Non-pigmented ciliary epithelial cell (primary cell): ENCODE measurements at regions not wholly inside any gene's neighbourhood (a gene's known extent, or its start where the extent isn't known, plus 50 kb on each side); places are given as distances from the start of the nearest gene placed in this dataset.

Source experiments
- DNase-seq: peaks from one replicate; pipeline ENCODE4 v3.0.0-alpha.2; 2010; ENCODE audit warnings: low read depth

GRCh38 chr1:10897981-10898728, 101.7 kb upstream of the CASZ1 start:
- DNase-seq, result no peak

DNA sequence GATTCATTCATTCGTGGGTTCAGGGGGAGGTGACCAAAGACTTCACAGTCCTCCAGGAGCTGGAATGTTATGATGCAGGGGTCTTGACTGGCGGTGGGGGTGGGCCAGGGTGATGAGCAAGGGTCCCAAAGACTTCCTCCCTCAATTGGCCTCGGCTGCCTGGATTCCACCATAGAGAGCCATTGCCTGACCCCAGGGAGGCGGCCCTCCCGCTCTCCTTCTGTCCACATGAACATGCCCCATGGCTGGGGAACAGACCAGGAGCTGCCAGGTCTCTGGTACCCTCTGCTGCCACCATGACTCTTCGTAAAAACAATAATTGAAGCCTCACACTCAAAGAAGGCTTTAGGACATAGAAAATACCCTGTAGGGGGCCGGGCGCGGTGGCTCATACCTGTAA, 102.5 kb upstream of the CASZ1 start:
- DNase-seq, result no peak

GRCh38 chr1:10899490-10900250, 103.2 kb upstream of the CASZ1 start:
- no peak for DNase-seq

- no peak for DNase-seq
Observed at GRCh38 chr1:10900251-10900651, 103.8 kb upstream of the CASZ1 start.

DNA sequence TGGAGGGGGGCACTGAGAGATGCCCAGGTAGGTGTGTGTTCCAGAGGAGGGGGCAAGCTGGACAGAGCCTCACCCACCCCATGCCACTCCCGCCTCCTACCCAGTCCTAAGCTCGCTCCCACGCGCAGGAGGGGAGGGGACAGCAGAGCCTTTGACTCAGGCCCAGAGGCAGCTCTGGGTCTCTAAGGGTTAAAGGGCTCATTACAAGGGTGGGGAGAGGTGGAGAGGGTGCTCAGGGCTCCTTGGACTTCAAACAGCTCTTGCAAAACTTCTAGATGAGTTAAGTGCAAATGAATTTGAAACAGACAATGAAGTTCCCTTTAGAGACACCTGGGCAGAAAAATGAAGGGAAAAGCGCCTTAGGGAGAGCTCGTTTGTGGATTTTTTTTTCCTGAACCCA, 104.2 kb upstream of the CASZ1 start:
- DNase-seq, result no peak

DNA sequence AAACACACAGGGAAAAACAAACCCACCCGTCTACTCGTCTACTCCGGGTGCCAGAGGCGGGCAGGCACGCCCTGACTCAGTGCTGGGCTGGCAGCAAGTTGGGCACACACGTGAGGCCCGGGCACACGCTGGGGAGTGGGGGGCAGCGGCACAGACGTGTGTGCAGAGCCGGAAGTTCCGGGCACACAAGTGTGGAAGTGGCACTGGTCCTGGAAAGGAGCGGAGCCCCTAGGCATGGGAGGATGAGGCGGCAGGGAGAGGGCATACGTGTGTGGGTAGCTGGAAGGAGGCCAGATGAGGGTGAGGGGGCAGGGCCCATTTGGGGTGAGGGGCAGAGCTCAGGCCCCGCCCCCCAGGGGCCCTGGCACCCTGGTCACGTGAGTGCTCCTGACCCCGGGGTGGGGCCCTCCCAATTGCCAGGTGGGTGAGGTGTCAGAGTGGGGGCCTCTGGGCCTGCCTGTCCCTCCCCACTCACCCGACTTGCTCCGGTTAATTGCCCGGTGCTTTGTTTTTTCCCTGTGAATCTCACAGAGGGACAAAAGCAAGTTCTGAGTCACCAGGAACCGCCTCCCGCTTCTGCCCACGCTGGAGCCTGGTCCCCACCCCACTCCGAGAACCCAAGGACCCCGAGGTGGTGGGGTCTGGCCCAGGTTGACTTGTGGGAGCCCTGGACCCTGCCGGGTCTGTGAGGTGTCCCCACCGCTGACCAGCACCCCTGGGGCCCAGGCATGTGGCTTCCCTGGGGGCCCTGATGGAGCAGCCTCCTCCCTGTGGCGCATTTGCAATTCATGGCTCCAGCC, 104.8 kb upstream of the CASZ1 start:
- no peak for DNase-seq

- no peak for DNase-seq
Observed at GRCh38 chr1:10901891-10902805, 105.7 kb upstream of the CASZ1 start.

GRCh38 chr1:10903421-10903820, 107.0 kb upstream of the CASZ1 start:
- no peak for DNase-seq

DNA sequence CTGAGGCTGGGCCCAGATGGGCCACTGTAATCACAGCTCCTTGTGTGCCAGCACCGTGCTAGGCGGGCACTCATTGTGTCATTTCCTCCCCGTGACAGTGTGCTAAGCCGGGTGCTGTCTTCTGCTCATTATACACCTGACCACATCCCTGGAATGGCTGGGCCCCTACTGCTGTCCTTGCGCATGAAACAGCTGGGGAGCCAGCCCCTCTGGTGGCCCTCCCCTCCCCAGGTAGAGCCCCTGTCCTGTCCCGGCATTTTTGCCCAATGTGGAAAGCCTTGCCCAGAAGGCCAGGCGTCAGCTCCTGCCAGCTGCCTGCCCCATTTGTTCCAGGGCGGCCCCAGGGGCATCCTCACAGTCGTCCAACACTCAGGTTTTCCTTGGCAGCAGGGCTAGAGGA, 107.4 kb upstream of the CASZ1 start:
- DNase-seq, result no peak

DNA sequence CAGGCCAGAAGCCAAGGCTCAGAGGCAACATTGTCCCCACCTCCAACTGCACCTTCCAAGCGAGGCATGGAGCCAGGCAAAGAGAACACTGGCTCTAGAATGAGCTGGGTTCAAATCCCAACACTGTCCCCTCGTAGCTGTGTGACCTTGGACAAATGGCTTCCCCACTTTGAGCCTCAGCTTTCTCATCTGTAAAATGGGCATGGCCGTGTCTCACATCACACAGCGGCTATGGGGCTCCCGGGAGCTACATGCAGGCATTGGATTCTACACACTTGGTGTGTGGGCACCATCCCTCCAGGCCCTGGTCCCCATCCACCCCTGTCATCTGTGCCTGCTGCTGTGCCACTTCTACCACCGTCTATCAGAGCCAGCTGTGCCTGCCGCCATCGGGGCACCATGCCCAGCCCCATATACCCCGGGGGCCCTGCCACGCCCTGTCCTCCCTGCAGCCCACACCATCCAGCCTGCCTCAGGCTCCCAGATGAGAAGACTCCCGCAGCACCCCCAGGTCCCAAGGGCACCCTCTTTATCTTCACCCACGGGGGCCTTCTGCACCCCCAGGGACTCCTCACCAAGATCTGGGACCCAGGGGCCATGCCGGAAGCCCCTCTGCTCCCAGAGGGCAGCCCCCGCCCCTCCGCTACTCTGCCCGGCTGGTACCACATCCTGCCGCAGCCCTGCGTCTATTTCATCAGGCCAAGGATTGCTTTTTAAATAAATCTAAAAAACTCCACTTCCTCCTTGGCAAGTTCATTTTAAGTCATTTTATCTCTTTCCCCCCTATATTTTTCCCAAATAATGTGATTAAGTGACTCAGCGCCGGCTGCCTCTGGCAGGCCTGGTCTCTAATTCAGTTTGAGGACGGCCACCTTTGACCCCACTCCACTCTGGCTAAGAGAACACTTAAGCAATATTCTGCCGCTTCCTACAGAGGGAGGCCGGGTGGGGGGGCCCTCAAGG, 107.8 kb upstream of the TARDBP start:
- DNase-seq, result no peak

DNA sequence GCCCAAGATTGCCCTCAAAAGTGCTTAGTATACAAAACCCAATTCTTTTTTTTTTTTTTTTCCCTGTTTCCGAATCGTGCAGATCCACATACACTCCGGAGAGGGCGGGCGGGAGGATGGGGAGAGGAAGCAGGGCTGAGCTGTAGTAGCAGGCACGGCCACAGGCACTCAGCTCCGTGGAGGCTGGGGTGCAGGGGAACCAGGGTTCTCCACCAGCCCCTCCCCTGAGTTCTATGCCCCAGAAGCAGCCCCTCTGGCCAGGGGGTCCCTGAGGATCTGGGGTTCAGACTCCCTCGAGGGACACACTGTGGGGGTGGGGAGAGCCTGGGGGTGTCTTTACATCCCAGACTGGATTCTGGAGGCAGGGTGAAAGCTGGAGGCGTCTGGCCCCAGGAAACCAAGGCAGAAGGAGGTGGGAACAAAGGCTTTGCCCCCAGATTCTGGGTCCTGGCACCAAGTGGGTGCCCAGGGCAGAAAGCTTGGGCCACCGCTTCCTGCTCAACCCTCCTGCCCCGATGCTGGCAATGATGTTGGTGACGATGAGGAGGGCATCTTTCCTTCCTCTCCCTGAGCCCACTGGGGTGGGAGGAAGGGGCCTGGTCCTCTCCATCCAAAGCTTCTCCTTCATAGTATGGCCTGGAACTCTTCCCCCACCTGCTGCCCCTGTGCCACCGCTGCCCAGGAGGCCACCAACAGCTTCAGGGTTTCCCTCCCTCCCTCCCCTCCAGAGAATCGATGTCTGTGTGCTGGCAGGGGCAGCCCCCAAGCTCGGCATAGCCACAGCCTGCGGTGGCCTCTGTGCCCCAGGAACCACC, 106.4 kb upstream of the TARDBP start:
- DNase-seq, result no peak

GRCh38 chr1:10906866-10907519, 105.5 kb upstream of the TARDBP start:
- DNase-seq, result no peak

GRCh38 chr1:10908266-10908665, 104.2 kb upstream of the TARDBP start:
- no peak for DNase-seq

DNA sequence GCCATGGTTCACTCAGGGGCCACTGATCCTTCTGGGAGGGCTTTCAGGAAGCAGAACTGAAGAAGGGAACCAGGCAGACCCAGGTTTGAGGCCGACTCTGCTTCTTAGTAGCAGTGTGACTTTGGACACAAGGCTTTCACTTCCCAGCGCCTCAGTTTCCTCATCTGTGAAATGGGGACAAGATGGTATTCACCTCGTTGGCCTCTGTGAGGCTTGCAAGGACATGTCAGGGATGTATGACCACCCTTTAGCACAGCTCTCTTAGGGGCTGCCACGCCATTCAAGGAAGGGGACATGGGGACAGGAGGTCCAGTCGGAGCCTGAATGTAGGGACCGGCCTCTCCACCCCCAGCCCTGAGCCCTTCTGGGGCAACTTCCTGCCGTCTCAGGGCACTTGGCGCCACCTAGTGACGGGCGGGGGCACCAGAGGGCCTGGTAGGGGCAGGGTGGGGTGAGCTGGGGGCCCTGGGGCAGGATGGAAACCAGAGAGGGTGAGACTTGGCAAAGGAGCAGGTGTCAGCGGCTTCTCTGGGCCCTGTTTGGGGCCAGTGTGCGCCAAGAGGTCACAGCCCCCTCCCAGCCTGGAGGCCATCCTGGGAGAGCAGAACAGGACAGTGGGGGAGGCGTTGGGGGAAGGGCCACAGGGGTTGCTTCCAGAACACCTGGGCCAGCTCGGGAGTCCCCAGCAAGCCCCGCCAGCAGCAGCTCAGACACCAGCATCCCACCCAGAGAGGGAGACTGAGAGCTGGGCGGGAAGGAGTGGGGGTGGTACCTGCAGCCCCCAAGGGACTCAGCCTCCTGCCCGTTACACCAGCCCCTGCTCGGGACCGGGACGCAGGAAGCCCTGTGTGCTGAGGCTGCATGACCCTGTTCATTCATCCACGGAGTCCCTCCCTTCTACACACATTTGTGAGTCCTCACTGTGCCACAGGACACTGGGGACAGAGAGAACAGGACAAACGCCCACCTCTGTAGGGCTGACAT, 102.5 kb upstream of the TARDBP start:
- no peak for DNase-seq

GRCh38 chr1:10910681-10911489, 101.6 kb upstream of the TARDBP start:
- DNase-seq, result no peak

- no peak for DNase-seq
Observed at GRCh38 chr1:10911490-10912166, 100.8 kb upstream of the TARDBP start.
